ENCODE measurements at regions not wholly inside any gene's neighbourhood (a gene's known extent, or its start where the extent isn't known, plus 50 kb on each side); places are given as distances from the start of the nearest gene placed in this dataset.
"Not testable (repeated sequence)": the region's sequence is repeated elsewhere in the genome, so short reads cannot be mapped to it uniquely, and the experiment has no call there.

DNA sequence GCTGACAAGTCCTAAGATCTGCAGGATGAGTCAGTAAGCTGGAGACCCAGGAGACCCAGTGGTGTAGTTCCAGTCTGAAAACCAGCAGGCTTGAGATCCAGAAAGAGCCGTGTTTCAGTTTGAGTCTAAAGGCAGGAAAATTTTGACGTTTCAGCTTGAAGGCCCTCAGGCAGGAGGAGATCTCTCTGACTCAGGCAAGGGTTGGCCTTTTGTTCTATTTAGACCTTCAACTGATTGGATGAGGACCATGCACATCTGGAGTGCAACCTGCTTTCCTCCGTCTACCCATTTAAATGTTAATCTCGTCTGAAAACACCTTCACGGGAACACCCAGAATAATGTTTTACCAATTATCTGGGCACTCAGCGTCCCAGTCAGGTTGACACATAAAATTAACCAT, 69.5 kb downstream of the NPIPA7 start:
- not testable (repeated sequence) for DNase-seq

DNA sequence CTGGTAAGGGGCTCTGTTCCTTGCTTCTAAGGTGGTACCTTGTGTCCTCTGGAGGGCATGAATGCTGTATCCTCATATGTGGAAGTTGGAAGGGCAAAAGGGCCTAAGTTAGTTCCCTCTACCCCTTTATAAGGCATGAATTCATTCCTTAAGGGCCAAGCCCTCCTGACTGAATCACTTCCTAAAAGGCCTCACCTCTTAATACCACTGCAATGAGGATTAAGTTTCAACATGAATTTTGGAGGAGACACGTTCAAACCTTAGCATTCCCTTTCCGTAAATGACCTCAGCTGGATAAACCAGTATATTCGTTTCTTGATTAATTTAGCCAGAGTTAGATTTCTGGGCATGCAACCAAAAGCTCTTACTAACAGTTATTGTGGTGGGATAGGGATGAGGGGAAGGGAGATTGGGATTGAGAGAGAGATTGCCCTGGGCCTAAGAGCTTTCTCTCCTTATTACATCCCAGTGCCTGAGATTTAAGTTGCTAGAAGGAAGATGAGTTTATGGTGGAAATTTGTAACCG, 70.8 kb downstream of the NPIPA7 start:
- DNase-seq = not testable (repeated sequence)

DNA sequence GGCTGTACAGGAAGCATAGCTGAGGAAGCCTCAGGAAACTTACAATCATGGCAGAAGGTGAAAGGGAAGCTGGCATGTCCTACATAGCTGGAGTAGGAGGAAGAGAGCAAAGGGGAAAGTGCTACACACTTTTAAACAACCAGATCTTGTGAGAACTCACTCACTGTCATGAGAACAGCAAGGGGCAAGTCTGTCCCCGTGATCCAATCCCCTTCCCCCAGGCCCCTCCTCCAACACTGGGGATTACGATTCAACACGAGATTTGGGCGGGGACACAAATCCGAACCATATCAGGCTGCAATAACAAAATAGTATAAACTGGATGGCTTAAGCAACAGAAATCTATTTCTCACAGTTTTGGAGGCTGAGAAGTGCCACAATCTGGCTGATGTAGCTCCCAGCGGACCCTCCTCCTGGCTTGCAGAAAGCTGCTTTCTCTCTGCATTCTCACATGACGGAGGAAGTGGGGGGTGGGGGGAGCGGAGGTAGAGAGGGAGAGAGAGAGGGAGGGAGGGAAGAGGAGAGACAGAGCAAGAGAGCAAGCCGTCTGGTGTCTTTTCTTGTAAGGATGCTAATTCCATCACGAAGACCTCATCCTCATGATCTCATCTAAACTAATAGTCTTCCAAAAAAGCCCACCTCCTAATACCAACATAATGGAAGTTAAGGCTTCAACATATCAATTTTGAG, 72.9 kb downstream of the NPIPA7 start:
- not testable (repeated sequence) for DNase-seq

DNA sequence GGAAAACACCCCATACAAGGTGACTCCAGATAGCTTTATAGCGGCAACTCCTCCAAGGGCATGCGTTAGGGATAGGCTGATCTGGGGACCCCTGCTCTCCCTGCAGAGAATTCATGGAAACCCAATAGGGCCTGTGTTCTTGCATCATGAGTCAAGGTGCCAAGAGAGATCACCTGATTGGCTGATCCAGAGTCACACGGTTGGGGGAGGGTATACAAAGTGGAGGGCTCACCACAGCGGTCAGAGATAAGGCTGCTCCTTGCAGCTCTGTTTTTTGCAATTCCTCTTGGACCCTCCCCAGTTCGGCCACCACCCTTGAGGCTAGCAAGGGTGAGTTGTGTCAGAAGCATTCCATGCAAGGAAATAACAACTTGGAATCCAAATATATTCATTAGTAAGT, 79.6 kb downstream of the NPIPA7 start:
- not testable (repeated sequence) for DNase-seq

DNA sequence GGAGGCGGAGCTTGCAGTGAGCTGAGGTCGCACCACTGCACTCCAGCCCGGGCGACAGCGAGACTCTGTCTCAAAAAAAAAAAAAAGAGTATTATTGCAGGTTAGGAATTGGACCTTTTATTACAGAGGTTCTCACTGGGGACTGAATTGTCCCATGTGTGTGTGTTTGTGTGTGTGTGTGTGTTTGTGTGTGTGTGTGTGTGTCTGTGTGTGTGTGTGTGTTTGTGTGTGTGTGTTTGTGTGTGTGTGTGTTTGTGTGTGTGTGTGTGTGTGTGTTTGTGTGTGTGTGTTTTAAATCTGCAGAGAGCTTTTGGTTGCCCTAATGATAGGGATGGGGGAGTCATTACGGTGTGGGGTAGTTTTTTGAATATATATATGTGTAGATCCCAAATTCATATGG, 84.9 kb downstream of the NPIPA7 start:
- not testable (repeated sequence) for DNase-seq

DNA sequence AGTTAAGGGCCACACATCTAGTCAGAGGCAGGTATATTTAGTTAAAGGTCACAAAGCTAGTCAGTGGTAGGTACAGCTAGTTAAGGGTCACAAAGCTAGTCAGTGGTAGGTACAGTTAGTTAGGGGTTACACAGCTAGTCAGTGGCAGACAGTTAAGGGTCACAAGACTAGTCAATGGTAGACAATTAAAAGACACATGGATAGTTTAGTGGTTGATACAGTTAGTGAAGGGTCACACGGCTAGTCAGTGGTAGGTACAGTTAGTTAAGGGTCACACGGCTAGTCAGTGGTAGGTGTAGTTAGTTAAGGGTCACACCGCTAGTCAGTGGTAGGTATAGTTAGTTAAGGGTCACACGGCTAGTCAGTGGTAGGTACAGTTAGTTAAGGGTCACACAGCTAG, 110.0 kb downstream of the NPIPA7 start:
- DNase-seq = not testable (repeated sequence)

DNA sequence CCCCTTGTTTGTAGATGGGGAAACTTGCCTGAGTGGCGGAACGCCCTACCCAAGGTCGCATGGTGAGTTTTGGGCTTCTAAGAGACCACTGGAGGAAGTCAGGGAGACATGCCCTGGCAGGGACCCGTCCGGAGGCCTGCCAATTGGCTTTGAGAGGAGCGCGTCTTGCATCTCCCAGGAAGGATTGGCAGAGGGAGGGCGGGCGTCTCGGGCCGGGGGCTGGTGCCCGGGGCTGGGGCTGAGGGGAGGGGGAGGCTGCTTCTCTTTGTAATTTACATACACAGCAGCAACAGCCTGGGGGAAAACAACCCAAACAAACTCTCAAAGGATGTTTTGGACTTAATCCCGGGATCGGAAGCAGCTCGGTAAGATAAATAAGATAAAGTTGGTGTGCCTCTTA, 110.5 kb downstream of the NPIPA7 start:
- not testable (repeated sequence) for DNase-seq

DNA sequence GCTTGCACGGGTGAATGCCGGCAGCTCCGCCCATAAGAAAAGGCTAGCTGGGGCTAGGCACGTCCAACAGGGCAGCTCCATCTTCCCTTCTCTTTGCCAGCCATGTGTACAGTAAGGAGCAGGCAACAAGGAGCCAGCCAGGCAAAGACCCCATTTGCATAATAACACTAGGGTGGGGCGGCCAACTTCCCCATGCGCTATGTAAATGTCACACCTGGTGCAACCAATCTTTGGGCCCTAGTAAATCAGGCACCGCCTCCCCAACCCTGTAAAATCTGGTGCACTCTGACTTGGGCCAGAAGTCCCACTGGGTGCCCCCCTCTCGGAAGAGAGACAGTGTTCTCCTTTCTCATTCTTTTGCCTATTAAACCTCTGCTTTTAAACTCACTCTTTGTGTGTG, 115.2 kb downstream of the NPIPA7 start:
- DNase-seq = not testable (repeated sequence)

DNA sequence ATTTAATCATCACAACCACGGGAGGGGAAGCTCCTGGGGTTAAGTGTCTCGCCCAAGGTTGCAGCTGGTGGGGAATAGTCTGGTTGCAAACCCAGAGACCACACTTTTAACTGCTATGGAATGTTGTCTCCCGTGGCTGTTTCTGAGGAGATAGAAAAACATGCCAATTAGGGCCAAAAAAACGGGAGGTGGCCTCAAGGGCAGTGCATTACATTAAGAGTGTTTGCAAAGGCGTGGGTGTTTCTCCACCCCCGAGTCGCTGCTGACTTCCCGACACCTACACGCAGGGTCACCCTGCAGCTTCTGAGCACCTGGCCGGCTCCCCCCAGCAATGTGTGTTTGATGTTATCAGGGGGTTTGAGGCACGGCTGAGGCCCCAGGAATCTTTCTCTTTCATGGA, 116.1 kb downstream of the NPIPA7 start:
- not testable (repeated sequence) for DNase-seq

DNA sequence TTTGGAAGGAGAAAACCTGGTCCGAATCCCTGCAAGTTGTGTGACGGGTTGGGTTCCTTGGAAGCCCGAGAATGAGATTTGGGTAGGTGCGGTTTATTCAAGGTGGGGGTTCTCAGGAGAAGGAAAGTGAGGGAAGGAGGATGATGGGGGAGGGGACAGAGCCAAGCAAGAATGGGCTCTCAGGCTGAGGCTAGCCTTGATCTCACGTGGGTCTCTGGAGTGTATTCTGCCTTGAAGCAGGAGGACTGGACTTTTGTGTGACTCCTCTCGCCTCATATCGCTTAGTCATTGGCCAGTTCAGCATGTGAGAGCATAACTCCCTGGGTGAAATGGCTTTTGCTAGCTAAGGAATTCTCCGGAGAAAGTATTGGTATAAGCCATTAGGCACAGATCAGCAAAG, 120.9 kb downstream of the NPIPA7 start:
- DNase-seq = not testable (repeated sequence)

DNA sequence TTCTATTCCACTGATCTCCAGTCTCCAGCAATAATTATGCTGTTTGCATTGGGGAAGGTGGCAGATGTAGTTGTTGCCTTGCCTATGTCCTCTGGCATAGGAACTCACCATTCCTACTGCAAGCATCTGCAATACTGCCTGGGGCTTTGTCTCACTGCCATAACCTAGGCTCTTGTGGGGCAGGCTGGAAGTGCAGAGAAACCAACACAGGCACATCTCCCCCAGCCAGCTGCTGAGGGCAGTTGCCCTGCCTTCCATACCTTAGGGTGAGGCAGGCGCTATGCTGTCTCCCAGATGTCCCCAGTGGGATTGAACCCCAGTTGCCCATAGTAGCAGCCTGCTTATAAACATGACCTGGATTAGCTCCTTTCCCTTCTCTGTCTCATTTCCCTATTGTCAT, 128.1 kb downstream of the NPIPA7 start:
- not testable (repeated sequence) for DNase-seq

DNA sequence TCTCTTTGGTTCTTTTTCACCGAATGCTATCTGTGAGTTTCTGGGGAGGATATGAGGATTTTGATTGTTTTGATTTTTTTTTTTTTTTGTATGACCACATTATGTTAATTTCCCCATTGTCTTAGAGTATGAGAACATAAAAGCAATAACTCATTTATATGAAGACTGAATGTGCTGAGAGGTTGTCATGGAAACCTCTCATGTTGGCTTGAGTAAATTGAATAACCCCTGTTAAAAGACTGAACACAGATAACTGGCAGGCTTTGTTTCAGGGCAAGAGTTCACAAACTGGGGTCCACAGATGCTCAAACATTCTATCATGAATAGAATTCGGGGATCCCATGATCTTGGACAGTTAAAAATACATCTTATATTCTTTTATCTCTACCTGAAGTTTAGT, 129.4 kb downstream of the NPIPA7 start:
- not testable (repeated sequence) for DNase-seq

DNA sequence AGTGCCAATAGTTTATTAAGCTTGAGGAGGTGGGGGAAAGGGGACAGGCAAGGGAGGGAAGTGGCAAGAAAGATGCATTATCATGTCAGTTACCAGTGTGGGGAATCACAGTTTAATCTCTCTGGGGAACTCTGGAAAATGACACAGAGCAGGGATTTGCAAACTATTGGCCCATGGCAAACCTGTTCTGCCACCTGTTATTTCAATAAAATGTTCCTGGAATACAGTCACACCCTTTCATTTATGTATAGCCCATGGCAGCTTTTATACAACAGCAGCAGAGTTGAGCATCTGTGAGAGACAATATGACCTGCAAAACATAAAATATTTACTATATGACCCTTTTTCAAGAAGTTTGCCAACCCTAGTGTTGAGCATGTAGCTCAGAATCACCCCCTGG, 140.5 kb downstream of the NPIPA7 start:
- not testable (repeated sequence) for DNase-seq

DNA sequence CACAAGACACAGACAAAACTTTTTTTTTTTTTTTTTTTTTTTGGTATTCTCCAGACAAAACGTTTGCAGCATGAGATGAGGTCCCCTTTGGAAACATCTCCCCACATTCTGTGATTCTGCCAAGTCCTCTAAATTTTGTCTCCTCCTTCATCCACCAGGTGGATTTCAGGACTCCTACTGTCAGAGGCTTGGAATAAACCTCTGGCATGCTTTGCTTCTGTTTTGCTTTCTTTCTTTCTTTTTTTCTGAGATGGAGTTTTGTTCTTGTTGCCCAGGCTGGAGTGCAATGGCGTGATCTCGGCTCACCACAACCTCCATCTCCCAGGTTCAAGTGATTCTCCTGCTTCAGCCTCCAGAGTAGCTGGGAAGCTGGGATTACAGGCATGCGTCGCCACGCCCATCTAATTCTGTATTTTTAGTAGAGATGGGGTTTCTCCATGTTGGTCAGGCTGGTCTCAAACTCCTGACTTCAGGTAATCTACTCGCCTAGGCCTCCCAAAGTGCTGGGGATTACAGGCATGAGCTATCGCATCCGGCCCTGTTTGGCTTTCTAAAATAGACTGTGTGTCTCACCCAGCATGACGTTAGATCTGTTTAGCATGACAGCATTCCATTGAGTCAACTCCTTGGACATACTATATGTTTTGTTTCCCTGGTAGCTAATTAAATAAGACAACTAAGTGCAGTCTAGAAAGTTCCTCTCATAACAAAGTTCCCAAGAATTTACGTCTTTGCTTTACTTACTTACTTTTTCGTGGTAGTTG, 142.5 kb downstream of the NPIPA7 start:
- DNase-seq = not testable (repeated sequence)

DNA sequence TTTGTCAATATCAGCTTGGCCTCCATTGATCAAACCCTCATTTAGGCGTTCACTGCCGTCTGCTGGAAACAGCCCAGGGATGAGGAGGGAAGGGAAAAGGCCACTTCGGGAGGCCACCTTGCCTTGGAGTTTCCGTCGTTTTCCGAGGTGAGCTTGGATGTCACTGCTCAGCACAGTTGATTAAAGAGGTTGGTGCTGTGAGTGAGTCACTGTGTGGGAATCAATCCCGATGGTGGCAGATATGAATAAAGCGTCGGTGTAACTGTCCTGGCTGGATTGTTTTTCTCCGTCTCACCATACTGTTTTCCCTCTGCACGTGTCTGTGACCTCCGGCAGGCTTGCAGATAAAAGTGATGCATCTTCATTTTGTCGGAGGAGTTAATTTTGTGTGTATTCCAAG, 148.1 kb downstream of the NPIPA7 start:
- DNase-seq = not testable (repeated sequence)

DNA sequence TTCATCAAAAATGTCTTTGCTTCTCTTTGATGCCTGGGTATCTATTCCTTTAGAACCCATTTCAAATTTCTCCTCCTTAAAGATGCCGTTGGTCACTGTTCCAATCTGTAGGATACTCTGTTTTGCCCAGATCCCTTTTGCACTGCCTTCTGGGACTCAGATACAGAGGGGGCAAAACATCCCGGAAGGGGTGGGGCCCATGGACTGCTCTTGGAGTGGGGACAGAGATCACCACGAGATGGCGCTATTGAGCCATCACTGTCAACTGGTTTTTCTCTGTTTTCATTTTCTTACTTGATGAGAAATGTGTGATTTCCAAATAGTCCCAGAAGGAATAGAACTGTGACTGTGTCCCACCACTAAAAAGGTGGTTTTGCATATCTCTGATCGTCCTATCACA, 151.8 kb downstream of the NPIPA7 start:
- not testable (repeated sequence) for DNase-seq

DNA sequence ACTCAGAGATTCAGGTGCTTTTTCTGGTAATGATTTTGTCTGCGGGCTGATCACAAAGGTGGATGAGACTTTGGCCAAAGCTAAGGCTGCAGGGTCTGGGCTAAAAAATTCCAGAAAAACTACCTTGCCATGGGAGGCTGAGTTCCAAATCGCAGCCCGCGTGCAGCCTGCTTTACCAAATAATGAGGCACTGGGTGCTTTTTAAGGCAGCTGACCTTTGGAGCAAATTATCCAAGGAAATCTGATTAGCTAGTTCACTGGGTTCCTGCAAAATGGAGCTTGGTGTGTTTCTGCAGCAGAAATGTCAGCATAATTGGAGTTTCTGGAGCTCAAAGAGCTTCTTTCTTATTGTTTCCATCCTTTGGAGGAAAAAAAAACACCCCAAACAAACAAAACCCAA, 156.6 kb downstream of the NPIPA7 start:
- DNase-seq = not testable (repeated sequence)

DNA sequence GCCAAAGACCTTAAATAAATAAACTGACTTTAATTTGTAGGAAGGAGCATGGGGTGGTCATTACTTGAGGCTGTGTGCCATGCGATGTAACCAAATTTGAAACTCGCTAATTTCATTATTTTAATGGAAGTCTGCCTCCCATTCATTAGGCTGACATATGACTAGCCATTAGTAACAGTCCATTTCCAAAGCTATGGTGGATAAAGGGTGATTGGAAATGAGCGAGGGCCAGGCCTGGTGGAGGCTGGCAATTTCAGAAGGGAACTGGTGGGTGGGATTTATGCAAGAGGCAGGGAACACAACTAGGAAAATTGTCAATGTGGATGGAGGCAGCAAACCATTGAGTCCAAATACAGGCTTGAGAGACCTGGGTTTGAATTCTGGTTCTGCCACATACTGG, 157.2 kb downstream of the NPIPA7 start:
- DNase-seq = not testable (repeated sequence)

DNA sequence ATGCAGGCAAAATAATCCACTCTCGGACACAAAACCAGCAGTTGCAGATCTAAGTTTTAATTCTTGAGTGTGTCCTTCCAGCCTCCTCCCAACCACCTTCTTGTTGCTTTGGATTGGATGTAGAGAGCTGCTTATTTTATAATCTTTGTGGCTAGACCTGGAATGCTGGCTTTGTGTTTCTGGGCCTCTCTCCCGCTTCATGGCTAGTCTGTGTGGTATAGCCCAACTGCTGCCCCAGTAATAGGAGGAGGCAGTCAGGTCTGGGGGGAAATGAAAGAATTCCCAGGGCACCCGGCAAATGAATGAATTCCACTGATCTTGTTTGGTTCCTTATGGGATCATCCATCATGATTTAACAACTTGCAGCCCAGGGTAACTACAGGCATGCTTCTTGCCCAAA, 170.8 kb downstream of the NPIPA7 start:
- DNase-seq = not testable (repeated sequence)

DNA sequence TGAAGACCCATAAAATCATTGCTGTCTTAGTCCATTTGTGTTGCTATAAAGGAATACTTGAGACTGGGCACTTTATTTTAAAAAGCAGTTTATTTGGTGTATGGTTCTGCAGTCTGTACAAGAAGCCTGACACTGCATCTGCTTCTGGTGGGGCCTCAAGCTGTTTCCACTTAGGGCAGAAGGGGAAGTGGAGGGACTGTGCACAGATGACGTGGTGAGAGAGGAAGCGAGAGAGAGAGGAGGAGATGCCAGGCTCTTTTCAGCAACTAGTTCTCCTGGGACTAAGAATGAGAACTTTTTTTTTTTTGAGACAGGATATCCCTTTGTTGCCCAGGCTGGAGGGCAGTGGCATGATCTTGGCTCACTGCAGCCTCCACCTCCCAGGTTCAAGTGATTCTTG, 171.9 kb downstream of the NPIPA7 start:
- DNase-seq = not testable (repeated sequence)

DNA sequence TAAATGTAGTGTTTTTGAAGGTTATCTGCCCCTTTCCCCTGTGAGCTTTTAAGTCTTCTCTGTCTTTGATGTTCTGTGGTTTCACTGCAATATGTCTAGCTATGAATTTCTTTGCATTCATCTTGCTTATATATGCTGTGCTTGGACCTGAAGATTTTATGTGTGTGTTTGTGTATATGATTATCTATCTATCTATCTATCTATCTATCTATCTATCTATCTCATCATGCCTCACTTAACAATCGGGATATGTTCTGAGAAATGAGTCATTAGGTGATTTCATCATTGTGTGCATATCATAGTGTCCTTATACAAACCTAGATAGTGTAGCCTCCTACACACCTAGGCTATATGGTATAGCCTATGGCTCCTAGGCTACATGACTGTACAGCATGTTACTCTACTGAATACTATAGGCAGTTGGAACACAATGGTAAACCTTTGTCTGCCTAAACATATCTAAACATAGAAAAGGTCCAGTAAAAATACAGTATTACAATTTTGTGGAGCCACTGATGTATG, 173.9 kb downstream of the NPIPA7 start:
- DNase-seq = not testable (repeated sequence)

DNA sequence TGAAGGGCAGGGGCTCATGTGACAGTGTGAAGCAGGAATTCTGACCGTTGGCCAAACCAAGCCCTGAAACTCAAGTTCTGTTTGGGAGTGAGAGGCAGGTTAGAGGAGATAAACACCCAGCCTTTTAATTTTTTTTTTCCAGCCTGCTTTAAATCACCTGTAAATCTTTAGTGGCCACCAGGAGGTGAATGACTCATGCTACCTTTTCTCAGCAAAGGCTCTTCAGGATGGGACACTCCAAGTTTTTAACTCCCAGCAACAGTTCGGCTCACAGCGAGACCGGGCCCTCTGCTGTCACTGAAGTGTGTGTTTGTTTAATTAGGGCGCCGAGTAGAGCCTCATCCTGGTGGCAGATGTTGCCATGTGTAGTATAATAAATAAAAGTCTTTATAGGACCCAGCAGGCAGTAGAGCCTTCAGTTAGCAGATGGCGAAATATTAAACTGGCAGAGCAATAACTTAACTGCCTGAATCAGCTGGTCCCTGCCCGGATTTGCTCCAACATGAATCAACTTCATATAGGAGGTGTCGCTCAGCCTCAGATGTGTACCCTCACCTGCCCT, 180.3 kb downstream of the NPIPA7 start:
- DNase-seq = not testable (repeated sequence)

DNA sequence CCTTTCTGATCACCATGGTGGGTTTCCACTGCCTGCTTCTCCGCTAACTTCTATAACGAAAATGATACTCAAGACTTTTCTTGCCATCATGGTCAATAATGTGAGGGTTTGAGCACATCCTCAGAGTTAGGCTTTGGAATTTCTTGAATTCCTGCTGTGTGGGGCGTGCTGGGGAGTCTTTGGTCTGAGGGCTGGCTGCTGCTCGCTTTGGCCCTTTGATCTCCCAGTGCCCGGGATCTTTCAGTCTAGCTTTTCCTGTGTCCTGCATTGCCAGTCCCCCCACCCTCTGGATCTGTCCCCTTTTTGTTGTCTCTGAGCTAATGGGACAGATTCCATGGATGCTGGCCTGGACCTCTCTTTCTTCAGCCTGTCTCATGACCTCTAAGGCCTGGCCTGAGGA, 182.6 kb downstream of the NPIPA7 start:
- DNase-seq = not testable (repeated sequence)

All from stimulated activated CD4-positive, alpha-beta T cell treated with anti-CD3 and anti-CD28 coated beads, Interleukin-4, amount 100 ng/mL, for 24 hours (primary cell).